ENCODE measurements at regions not wholly inside any gene's neighbourhood (a gene's known extent, or its start where the extent isn't known, plus 50 kb on each side); places are given as distances from the start of the nearest gene placed in this dataset.

GRCh38 chr10:10338339-10338738, 679.3 kb upstream of the CELF2 start:
- Histone ChIP-seq H3K4ac (ENCODE audit: low read depth, low read length) (no peak overlapping the region), H3K56ac (ENCODE audit: extremely low read depth, insufficient read depth, low read length) (no peak overlapping the region), H3K23ac (ENCODE audit: low read depth, low read length) (no peak overlapping the region), H4K5ac (ENCODE audit: low read depth, low read length) (no peak overlapping the region), H2AFZ (replicated peaks; ENCODE audit: low read length, poor library complexity) (no peak overlapping the region), H3K9me1 (ENCODE audit: insufficient read depth, low read length) (no peaks in the 10 kb centered on the region), H3K36me3 (ENCODE audit: control insufficient read depth, insufficient read depth, low read length) (no peaks in the 10 kb centered on the region), H4K20me1 (ENCODE audit: insufficient read depth, low read length) (no peaks in the 10 kb centered on the region), H2BK120ac (ENCODE audit: low read depth, low read length) (no peak overlapping the region), H3K18ac (ENCODE audit: low read depth, low read length) (no peak overlapping the region), H3K79me1 (ENCODE audit: low read depth in 1 of 2, low read length in 2 of 2) (no peaks in the 10 kb centered on the region), H3K9ac (ENCODE audit: low read depth, low read length) (no peak overlapping the region), H3K14ac (replicated peaks; ENCODE audit: low read depth, low read length) (no peak overlapping the region), H2AK9ac (replicated peaks; ENCODE audit: low read depth, low read length, poor library complexity) (no peak overlapping the region), H3K27me3 (ENCODE audit: control insufficient read depth, insufficient read depth, low read length) (no peaks in the 10 kb centered on the region), H2BK20ac (ENCODE audit: low read depth, low read length) (no peak overlapping the region), H3K27ac (ENCODE audit: insufficient read depth, low read length) (no peak overlapping the region), H2AK5ac (ENCODE audit: low read depth, low read length) (no peak overlapping the region), H4K8ac (ENCODE audit: low read depth in 2 of 2, low read length in 2 of 2) (no peak overlapping the region), H3K4me3 (ENCODE audit: insufficient read depth, low read depth, low read length) (no peak overlapping the region), H3K4me2 (ENCODE audit: low read depth, low read length) (no peak overlapping the region), H3K9me3 (ENCODE audit: control insufficient read depth, insufficient read depth, low read length) (no peaks in the 10 kb centered on the region), H3K4me1 (ENCODE audit: control insufficient read depth, insufficient read depth, low read length) (no peaks in the 10 kb centered on the region), H2BK15ac (ENCODE audit: low read depth, low read length) (no peak overlapping the region), H2BK5ac (ENCODE audit: low read depth, low read length, poor library complexity, severe bottlenecking) (no peak overlapping the region), H4K91ac (ENCODE audit: insufficient read depth, low read depth, low read length) (no peak overlapping the region)
- no peak for DNase-seq
- TF ChIP-seq RAD21 (IDR thresholded peaks at IDR 0.05; ENCODE audit: low read length): no peak
- no peak for TF ChIP-seq CEBPB (IDR thresholded peaks at IDR 0.05; ENCODE audit: low read depth, low read length)
- TF ChIP-seq RFX5 (IDR thresholded peaks at IDR 0.05; ENCODE audit: low read depth, low read length): no peak
- TF ChIP-seq SMC3 (IDR thresholded peaks at IDR 0.05; ENCODE audit: low read depth, low read length): no peak
- no peak for TF ChIP-seq POLR2A (IDR thresholded peaks at IDR 0.05; ENCODE audit: low read depth, low read length)
- TF ChIP-seq MXI1 (IDR thresholded peaks at IDR 0.05; ENCODE audit: borderline replicate concordance, low read depth, low read length): no peak
- TF ChIP-seq MAZ (IDR thresholded peaks at IDR 0.05; ENCODE audit: borderline replicate concordance, low read depth, low read length): no peak
- TF ChIP-seq, protein P1, sequence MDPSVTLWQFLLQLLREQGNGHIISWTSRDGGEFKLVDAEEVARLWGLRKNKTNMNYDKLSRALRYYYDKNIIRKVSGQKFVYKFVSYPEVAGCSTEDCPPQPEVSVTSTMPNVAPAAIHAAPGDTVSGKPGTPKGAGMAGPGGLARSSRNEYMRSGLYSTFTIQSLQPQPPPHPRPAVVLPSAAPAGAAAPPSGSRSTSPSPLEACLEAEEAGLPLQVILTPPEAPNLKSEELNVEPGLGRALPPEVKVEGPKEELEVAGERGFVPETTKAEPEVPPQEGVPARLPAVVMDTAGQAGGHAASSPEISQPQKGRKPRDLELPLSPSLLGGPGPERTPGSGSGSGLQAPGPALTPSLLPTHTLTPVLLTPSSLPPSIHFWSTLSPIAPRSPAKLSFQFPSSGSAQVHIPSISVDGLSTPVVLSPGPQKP (IDR thresholded peaks at IDR 0.05; ENCODE audit: borderline replicate concordance, low read depth, low read length): no peak
- TF ChIP-seq, protein P2, sequence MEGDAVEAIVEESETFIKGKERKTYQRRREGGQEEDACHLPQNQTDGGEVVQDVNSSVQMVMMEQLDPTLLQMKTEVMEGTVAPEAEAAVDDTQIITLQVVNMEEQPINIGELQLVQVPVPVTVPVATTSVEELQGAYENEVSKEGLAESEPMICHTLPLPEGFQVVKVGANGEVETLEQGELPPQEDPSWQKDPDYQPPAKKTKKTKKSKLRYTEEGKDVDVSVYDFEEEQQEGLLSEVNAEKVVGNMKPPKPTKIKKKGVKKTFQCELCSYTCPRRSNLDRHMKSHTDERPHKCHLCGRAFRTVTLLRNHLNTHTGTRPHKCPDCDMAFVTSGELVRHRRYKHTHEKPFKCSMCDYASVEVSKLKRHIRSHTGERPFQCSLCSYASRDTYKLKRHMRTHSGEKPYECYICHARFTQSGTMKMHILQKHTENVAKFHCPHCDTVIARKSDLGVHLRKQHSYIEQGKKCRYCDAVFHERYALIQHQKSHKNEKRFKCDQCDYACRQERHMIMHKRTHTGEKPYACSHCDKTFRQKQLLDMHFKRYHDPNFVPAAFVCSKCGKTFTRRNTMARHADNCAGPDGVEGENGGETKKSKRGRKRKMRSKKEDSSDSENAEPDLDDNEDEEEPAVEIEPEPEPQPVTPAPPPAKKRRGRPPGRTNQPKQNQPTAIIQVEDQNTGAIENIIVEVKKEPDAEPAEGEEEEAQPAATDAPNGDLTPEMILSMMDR (conservative IDR thresholded peaks at IDR 0.05; ENCODE audit: low read depth, low read length): no peak
- in situ Hi-C loops (cut with MboI; ENCODE audit: low sequenced_read_pairs): no loop called here
- dilution Hi-C loops (cut with HindIII; ENCODE audit: low sequenced_read_pairs, unreplicated experiment): no loop called here
- BruUV-seq (replicated peaks): no TSS peak
- ChIA-PET POLR2A (ENCODE audit: unreplicated experiment) (no interaction called here), CTCF (no interaction called here)
- intact Hi-C loops (cut with micrococcal nuclease): loop anchor here (10.0 kb wide), 1 partner anchor 1816 kb away; no protein-coding TSS in a partner anchor
- ATAC-seq (ENCODE audit: low read depth): no peak
- 100% methylated on average over 1 of the region's 5 CpGs; no CpG with 5 or more reads in 1 of the 2 experiments for WGBS, 2 experiments (ENCODE audit: extremely low coverage in 2 of 2, insufficient read length in 1 of 2)

Measured in IMR-90 (cell line).